H1 (cell line): ENCODE measurements at regions not wholly inside any gene's neighbourhood (a gene's known extent, or its start where the extent isn't known, plus 50 kb on each side); places are given as distances from the start of the nearest gene placed in this dataset.

Experiments
- CTCF ChIA-PET: fragments of 300-600 bp; sonication (Branson Sonifier 250); formaldehyde crosslinking; loops from one replicate; lab custom pipeline; 2021; ENCODE audit not compliant: partially characterized antibody; lab: Charles Lee
- POLR2A ChIA-PET: fragments of 300-600 bp; sonication (Branson Sonifier 250); formaldehyde crosslinking; loops from one replicate; lab custom pipeline; 2021; ENCODE audit warnings: inconsistent platforms; ENCODE audit not compliant: partially characterized antibody; lab: Charles Lee
- DNase-seq, 2 experiments: peaks; one replicate each; pipeline versions ENCODE4 v3.0.0 to v3.0.0-alpha.2; 2010 to 2022; ENCODE audit warnings: low spot score in 2 of 2, low read depth in 1 of 2, mixed read lengths in 1 of 2
- FAIRE-seq: peaks from 2 replicates; lab custom pipeline; 2011; peaks lifted over from hg19 to GRCh38; lab: Jason Lieb, UNC
- H2AFZ ChIP-seq: 2 replicates; pipeline ENCODE4 v1.8.1; 2012; ENCODE audit warnings: low read length, inconsistent platforms
- H2AK5ac ChIP-seq: 2 replicates; pipeline ENCODE4 v1.6.1; 2013; ENCODE audit warnings: low read depth, low read length
- H2BK120ac ChIP-seq: replicated peaks from 2 replicates; pipeline ENCODE3; 2013; ENCODE audit warnings: low read depth, low read length, inconsistent platforms
- H2BK12ac ChIP-seq: 2 replicates; pipeline ENCODE4 v1.6.1; 2013; ENCODE audit warnings: low read depth, low read length
- H2BK15ac ChIP-seq: 2 replicates; pipeline ENCODE4 v1.6.1; 2013; ENCODE audit warnings: low read length
- H2BK20ac ChIP-seq: 2 replicates; pipeline ENCODE4 v1.6.1; 2013; ENCODE audit warnings: low read length
- H2BK5ac ChIP-seq: 2 replicates; pipeline ENCODE4 v1.6.1; 2013; ENCODE audit warnings: low read depth, low read length
- H3K14ac ChIP-seq: 2 replicates; pipeline ENCODE4 v1.6.1; 2013; ENCODE audit warnings: inconsistent platforms; ENCODE audit not compliant: insufficient read length
- H3K18ac ChIP-seq: 2 replicates; pipeline ENCODE4 v1.6.1; 2013; ENCODE audit warnings: low read length; ENCODE audit errors: extremely low read depth
- H3K23ac ChIP-seq: 2 replicates; pipeline ENCODE4 v1.6.1; 2013; ENCODE audit warnings: inconsistent platforms; ENCODE audit not compliant: insufficient read length
- H3K23me2 ChIP-seq: 2 replicates; pipeline ENCODE4 v1.6.1; 2013; ENCODE audit warnings: low read depth, low read length
- H3K27ac ChIP-seq: 2 replicates; pipeline ENCODE4 v1.6.1; 2011; ENCODE audit warnings: low read depth, low read length, inconsistent platforms
- H3K27me3 ChIP-seq, 4 experiments: replicated peaks in 1 of 4; 1 replicate in 1 of 4; 2 replicates in 3 of 4; pipeline versions ENCODE4 v1.6.1 to v1.8.1; 2011 to 2013; ENCODE audit warnings: low read length in 3 of 4, mild to moderate bottlenecking in 3 of 4, inconsistent platforms in 2 of 4, mixed read lengths in 2 of 4, moderate library complexity in 1 of 4; ENCODE audit not compliant: control insufficient read depth in 3 of 4, insufficient read depth in 3 of 4; ENCODE audit errors: extremely low read depth in 1 of 4
- H3K36me3 ChIP-seq, 4 experiments: 2 replicates each; pipeline versions ENCODE4 v1.6.1 to v1.8.1; 2011 to 2013; ENCODE audit warnings: mild to moderate bottlenecking in 4 of 4, low read length in 3 of 4, moderate library complexity in 2 of 4, control low read depth in 1 of 4, inconsistent platforms in 1 of 4; ENCODE audit not compliant: insufficient read depth in 4 of 4, control insufficient read depth in 2 of 4
- H3K4ac ChIP-seq: replicated peaks from 2 replicates; pipeline ENCODE3; 2013; ENCODE audit warnings: low read length, low read depth, mixed read lengths, inconsistent platforms; ENCODE audit not compliant: insufficient read length
- H3K4me1 ChIP-seq, 4 experiments: replicated peaks in 1 of 4; 1 replicate in 1 of 4; 2 replicates in 3 of 4; pipeline versions ENCODE4 v1.6.1 to v1.8.1; 2011 to 2013; ENCODE audit warnings: low read length in 3 of 4, inconsistent platforms in 2 of 4, mixed read lengths in 1 of 4; ENCODE audit not compliant: insufficient read depth in 4 of 4, control insufficient read depth in 3 of 4
- H3K4me2 ChIP-seq, 2 experiments: 2 replicates each; pipeline versions ENCODE4 v1.6.1 to v1.8.1; 2011 to 2013; ENCODE audit warnings: low read depth in 2 of 2, low read length in 2 of 2, control low read depth in 1 of 2, inconsistent platforms in 1 of 2, mild to moderate bottlenecking in 1 of 2; ENCODE audit not compliant: insufficient read depth in 1 of 2
- H3K4me3 ChIP-seq, 4 experiments: fragments of 200-600, 300-600 bp in 1 of 4; sonication (generic), shearing (Covaris generic), sonication (Bioruptor Twin) in 1 of 4; 2 replicates each; pipeline versions ENCODE4 v1.5.1 to v1.8.1; 2011 to 2016; ENCODE audit warnings: low read length in 4 of 4, low read depth in 3 of 4, control low read depth in 2 of 4, inconsistent platforms in 2 of 4, mild to moderate bottlenecking in 2 of 4, mixed read lengths in 1 of 4, moderate library complexity in 1 of 4; ENCODE audit not compliant: insufficient read depth in 2 of 4; ENCODE audit errors: extremely low read depth in 1 of 4
- H3K56ac ChIP-seq: replicated peaks from 2 replicates; pipeline ENCODE3; 2013; ENCODE audit warnings: low read depth, mild to moderate bottlenecking, mixed read lengths, low read length, inconsistent platforms; ENCODE audit not compliant: insufficient read length
- H3K79me1 ChIP-seq: 2 replicates; pipeline ENCODE4 v1.6.1; 2013; ENCODE audit warnings: low read depth, low read length, control low read depth
- H3K79me2 ChIP-seq, 2 experiments: 2 replicates each; pipeline versions ENCODE4 v1.6.1 to v1.8.1; 2012 to 2013; ENCODE audit warnings: low read length in 2 of 2, mild to moderate bottlenecking in 2 of 2, inconsistent platforms in 1 of 2; ENCODE audit not compliant: insufficient read depth in 2 of 2, control insufficient read depth in 1 of 2
- H3K9ac ChIP-seq, 4 experiments: replicated peaks in 1 of 4; 1 replicate in 1 of 4; 2 replicates in 3 of 4; pipeline versions ENCODE4 v1.6.1 to v1.8.1; 2011 to 2013; ENCODE audit warnings: low read depth in 3 of 4, low read length in 3 of 4, control low read depth in 2 of 4, mild to moderate bottlenecking in 2 of 4, moderate library complexity in 2 of 4, inconsistent platforms in 1 of 4; ENCODE audit errors: extremely low read depth in 1 of 4
- H3K9me3 ChIP-seq, 2 experiments: 2 replicates each; pipeline versions ENCODE4 v1.6.1 to v1.8.1; 2012 to 2013; ENCODE audit warnings: mild to moderate bottlenecking in 2 of 2, moderate library complexity in 2 of 2, control low read depth in 1 of 2, inconsistent platforms in 1 of 2, low read depth in 1 of 2, low read length in 1 of 2, mixed read lengths in 1 of 2; ENCODE audit not compliant: insufficient read depth in 2 of 2
- H4K20me1 ChIP-seq, 2 experiments: replicated peaks in 1 of 2; 2 replicates each; pipeline versions ENCODE3 to v1.8.1; 2011 to 2013; ENCODE audit warnings: inconsistent platforms in 2 of 2, low read length in 2 of 2, mild to moderate bottlenecking in 1 of 2; ENCODE audit not compliant: insufficient read depth in 2 of 2, control insufficient read depth in 1 of 2
- H4K5ac ChIP-seq: 2 replicates; pipeline ENCODE4 v1.6.1; 2013; ENCODE audit warnings: low read length, low read depth, mixed read lengths, inconsistent platforms; ENCODE audit not compliant: insufficient read length
- H4K8ac ChIP-seq: 2 replicates; pipeline ENCODE4 v1.8.0; 2013; ENCODE audit warnings: mild to moderate bottlenecking, moderate library complexity, low read length, inconsistent platforms; ENCODE audit not compliant: insufficient read depth; ENCODE audit errors: extremely low read depth
- H4K91ac ChIP-seq: replicated peaks from 2 replicates; pipeline ENCODE3; 2013; ENCODE audit warnings: low read length, mixed read lengths, inconsistent platforms; ENCODE audit not compliant: insufficient read length
- EGR1 ChIP-seq: IDR thresholded peaks from 2 replicates; pipeline ENCODE4 v1.6.1; 2011; ENCODE audit warnings: low read depth, low read length, borderline replicate concordance
- GABPA ChIP-seq: IDR thresholded peaks from 2 replicates; pipeline ENCODE4 v1.6.1; 2011; ENCODE audit warnings: mild to moderate bottlenecking, low read length, moderate library complexity, borderline replicate concordance; ENCODE audit not compliant: insufficient read depth
- HDAC2 ChIP-seq, 2 experiments: fragments of 300-600 bp in 1 of 2; sonication (generic) in 1 of 2; IDR thresholded peaks; 2 replicates each; pipeline ENCODE4 v1.6.1; 2011 to 2012; ENCODE audit warnings: low read depth in 2 of 2, low read length in 2 of 2, mild to moderate bottlenecking in 2 of 2, moderate library complexity in 2 of 2, borderline replicate concordance in 1 of 2, inconsistent platforms in 1 of 2
- KDM1A ChIP-seq: fragments of 200-600, 300-600 bp; sonication (generic); IDR thresholded peaks from 2 replicates; pipeline ENCODE4 v1.7.1; 2016; ENCODE audit warnings: mild to moderate bottlenecking, low read length, borderline replicate concordance
- NRF1 ChIP-seq: IDR thresholded peaks from 2 replicates; pipeline ENCODE4 v1.6.1; 2011; ENCODE audit warnings: mild to moderate bottlenecking, low read depth, low read length, improper control_type of control experiment
- PHF8 ChIP-seq: fragments of 200-600 bp; sonication (generic); conservative IDR thresholded peaks from 2 replicates; pipeline ENCODE4 v1.7.1; 2012; ENCODE audit warnings: low read depth, mild to moderate bottlenecking, inconsistent platforms, low read length, moderate library complexity
- RBBP5 ChIP-seq: IDR thresholded peaks from 2 replicates; pipeline ENCODE4 v1.7.1; 2012; ENCODE audit warnings: low read depth, mild to moderate bottlenecking, inconsistent platforms, low read length, moderate library complexity, borderline replicate concordance
- SIRT6 ChIP-seq: IDR thresholded peaks from one replicate; pipeline ENCODE4 v1.7.1; 2012; ENCODE audit warnings: low read length, inconsistent platforms
- SP4 ChIP-seq: IDR thresholded peaks from 2 replicates; pipeline ENCODE4 v1.6.1; 2012; ENCODE audit warnings: low read length, inconsistent platforms
- TAF1 ChIP-seq: IDR thresholded peaks from 2 replicates; pipeline ENCODE4 v1.6.1; 2011; ENCODE audit warnings: mild to moderate bottlenecking, low read depth, low read length
- WGBS, 2 experiments: shearing (Covaris generic) in 1 of 2; methylation state at CpG; one replicate each; pipeline versions ENCODE4 v1.1.6 to v1.1.7; 2013 to 2015; ENCODE audit warnings: low lambda C conversion rate in 2 of 2, mixed read lengths in 2 of 2, inconsistent platforms in 1 of 2, low coverage in 1 of 2, missing lambda C conversion rate in 1 of 2; ENCODE audit not compliant: insufficient replicate concordance in 2 of 2, insufficient coverage in 1 of 2, insufficient read length in 1 of 2; ENCODE audit errors: extremely low coverage in 1 of 2, missing lambda C conversion rate in 1 of 2; 5-methylcytosine and 5-hydroxymethylcytosine counted together
- TF ChIP-seq, protein P1 (sequence below): IDR thresholded peaks from 2 replicates; pipeline ENCODE4 v1.6.1; 2012; ENCODE audit warnings: inconsistent platforms
- TF ChIP-seq, protein P2 (sequence below): IDR thresholded peaks from 2 replicates; pipeline ENCODE4 v1.6.1; 2012; ENCODE audit warnings: low read length, inconsistent platforms

DNA sequence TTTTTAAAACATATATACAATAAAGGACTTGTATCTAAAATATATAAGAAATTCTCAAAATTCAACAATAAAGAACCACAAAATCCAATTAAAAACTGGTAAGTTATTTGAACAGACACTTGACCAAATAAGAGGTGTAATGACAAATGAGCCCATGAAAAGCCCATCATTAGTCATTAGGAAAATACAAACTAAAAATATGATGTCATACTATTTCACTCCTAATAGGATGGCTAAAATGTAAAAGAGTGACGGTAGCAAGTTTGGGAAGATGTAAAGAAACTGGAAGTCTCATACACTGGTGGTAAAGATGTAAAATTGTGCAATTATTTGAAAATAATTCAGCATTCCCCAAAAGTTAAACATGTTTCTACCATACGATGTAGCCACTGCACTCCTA lies 1095.3 kb upstream of the CDH8 start:
- H3K18ac ChIP-seq = no peak overlapping the region
- H3K9me3 ChIP-seq = peaks cover 0 to 4% of the 10 kb centered on the region in 2 experiments; a peak in 1 of 4 replicates
- H3K23ac ChIP-seq = no peak overlapping the region
- H3K79me1 ChIP-seq = no peaks in the 10 kb centered on the region
- TF ChIP-seq SP4 (no peak), KDM1A (no peak), PHF8 (no peak), HDAC2 (IDR thresholded peaks at IDR 0.05; ENCODE audit: borderline replicate concordance in 1 of 2, low read depth in 2 of 2, low read length in 2 of 2) (no peak), EGR1 (no peak), SIRT6 (no peak), NRF1 (no peak), TAF1 (no peak), GABPA (no peak), RBBP5 (no peak)
- TF ChIP-seq, protein P1, sequence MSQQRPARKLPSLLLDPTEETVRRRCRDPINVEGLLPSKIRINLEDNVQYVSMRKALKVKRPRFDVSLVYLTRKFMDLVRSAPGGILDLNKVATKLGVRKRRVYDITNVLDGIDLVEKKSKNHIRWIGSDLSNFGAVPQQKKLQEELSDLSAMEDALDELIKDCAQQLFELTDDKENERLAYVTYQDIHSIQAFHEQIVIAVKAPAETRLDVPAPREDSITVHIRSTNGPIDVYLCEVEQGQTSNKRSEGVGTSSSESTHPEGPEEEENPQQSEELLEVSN = no peak
- TF ChIP-seq, protein P2, sequence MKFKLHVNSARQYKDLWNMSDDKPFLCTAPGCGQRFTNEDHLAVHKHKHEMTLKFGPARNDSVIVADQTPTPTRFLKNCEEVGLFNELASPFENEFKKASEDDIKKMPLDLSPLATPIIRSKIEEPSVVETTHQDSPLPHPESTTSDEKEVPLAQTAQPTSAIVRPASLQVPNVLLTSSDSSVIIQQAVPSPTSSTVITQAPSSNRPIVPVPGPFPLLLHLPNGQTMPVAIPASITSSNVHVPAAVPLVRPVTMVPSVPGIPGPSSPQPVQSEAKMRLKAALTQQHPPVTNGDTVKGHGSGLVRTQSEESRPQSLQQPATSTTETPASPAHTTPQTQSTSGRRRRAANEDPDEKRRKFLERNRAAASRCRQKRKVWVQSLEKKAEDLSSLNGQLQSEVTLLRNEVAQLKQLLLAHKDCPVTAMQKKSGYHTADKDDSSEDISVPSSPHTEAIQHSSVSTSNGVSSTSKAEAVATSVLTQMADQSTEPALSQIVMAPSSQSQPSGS = no peak
- ChIA-PET CTCF (interaction anchor here (0.8 kb wide), 1 partner anchor 24 kb away, joined by 3 read pairs; no protein-coding TSS in a partner anchor), POLR2A (no interaction called here)
- FAIRE-seq (no peak), DNase-seq (no peak)
- H3K4me1 ChIP-seq = no peaks in the 10 kb centered on the region
- no peak overlapping the region for H3K4me3 ChIP-seq
- H3K4me2 ChIP-seq = no peak overlapping the region
- no peaks in the 10 kb centered on the region for H4K20me1 ChIP-seq
- no peak overlapping the region for H4K8ac ChIP-seq
- no peak overlapping the region for H4K91ac ChIP-seq
- no peak overlapping the region for H2BK120ac ChIP-seq
- H3K23me2 ChIP-seq = no peaks in the 10 kb centered on the region
- H2BK12ac ChIP-seq = no peak overlapping the region
- H3K36me3 ChIP-seq = no peaks in the 10 kb centered on the region
- H3K56ac ChIP-seq = no peak overlapping the region
- 89% methylated on average over 2 of the region's 2 CpGs; no CpG with 5 or more reads in 1 of the 2 experiments for WGBS, 2 experiments
- no peak overlapping the region for H3K9ac ChIP-seq
- H4K5ac ChIP-seq = no peak overlapping the region
- no peaks in the 10 kb centered on the region for H3K79me2 ChIP-seq
- no peak overlapping the region for H2BK20ac ChIP-seq
- H2AFZ ChIP-seq = no peak overlapping the region
- no peak overlapping the region for H2AK5ac ChIP-seq
- H3K4ac ChIP-seq = no peak overlapping the region
- H3K14ac ChIP-seq = no peak overlapping the region
- no peak overlapping the region for H2BK15ac ChIP-seq
- H3K27me3 ChIP-seq = no peaks in the 10 kb centered on the region
- no peak overlapping the region for H2BK5ac ChIP-seq
- H3K27ac ChIP-seq = no peak overlapping the region
